ENCODE measurements at regions not wholly inside any gene's neighbourhood (a gene's known extent, or its start where the extent isn't known, plus 50 kb on each side); places are given as distances from the start of the nearest gene placed in this dataset.

GRCh38 chr2:2730301-2730833 lies 399.3 kb upstream of the MYT1L start:
- TF ChIP-seq CTCF (IDR thresholded peaks at IDR 0.05) (no peak), POLR2A (IDR thresholded peaks at IDR 0.05) (no peak)

Data from body of pancreas (tissue), 4 donors.